ENCODE measurements at regions not wholly inside any gene's neighbourhood (a gene's known extent, or its start where the extent isn't known, plus 50 kb on each side); places are given as distances from the start of the nearest gene placed in this dataset.

GRCh38 chr1:78383923-78384322, 106.9 kb upstream of the PTGFR start:
- no CpG with 5 or more reads among the region's 1 CpG for WGBS, 2 experiments (ENCODE audit: insufficient coverage in 2 of 2)

DNA sequence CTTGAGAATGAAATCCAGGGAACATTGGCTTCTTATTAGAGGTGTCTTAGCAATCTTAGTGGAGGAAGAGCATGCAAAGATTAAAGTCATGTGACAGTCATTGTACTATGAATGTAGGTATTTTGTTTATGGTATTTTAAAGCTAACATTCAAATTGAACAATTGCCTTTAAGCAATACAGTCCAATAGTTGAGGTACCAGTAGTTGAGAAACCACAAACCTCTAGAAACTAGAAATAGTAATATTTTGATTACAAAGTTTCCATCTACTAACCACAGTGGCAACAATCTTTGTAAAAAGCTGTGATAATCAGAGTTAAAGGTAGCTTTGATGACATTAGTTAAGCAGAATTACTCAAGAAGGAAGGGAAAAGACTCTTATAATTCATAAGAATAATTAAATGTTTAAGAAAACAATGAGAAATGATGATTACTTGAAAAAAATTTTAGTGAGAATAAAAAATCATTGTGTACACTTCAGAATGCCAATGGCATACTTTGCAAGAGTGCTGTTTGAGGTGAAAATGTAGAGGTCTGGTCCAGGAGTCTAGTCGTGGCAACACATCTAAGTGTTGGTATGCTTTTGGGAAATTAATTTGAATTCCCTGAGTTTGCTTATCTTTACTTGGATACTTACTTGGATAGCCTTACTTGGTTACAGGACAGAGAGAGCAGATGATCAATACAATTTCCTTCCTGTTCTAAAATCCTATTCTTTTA, 104.9 kb upstream of the PTGFR start:
- no peak overlapping the region for H3K27ac ChIP-seq (ENCODE audit: low read depth, low read length, severe bottlenecking)
- H3K4me3 ChIP-seq (ENCODE audit: extremely low read depth, insufficient read depth, low read length, poor library complexity, severe bottlenecking) = no peak overlapping the region
- no peaks in the 10 kb centered on the region for H3K9me3 ChIP-seq (ENCODE audit: control insufficient read depth, low read length)
- no peaks in the 10 kb centered on the region for H3K36me3 ChIP-seq (ENCODE audit: control insufficient read depth, insufficient read depth, low read length)
- no peaks in the 10 kb centered on the region for H3K4me1 ChIP-seq (ENCODE audit: control insufficient read depth, insufficient read depth, low read length, poor library complexity, severe bottlenecking)
- 63% methylated on average over 1 of the region's 1 CpG; no CpG with 5 or more reads in 1 of the 2 experiments for WGBS, 2 experiments (ENCODE audit: insufficient coverage in 2 of 2)

More at GRCh38 chr1:78383923-78384322, 106.9 kb upstream of the PTGFR start:
- H3K36me3 ChIP-seq (ENCODE audit: control insufficient read depth, insufficient read depth, low read length) = no peaks in the 10 kb centered on the region
- H3K4me1 ChIP-seq (ENCODE audit: control insufficient read depth, insufficient read depth, low read length, poor library complexity, severe bottlenecking) = no peaks in the 10 kb centered on the region
- H3K4me3 ChIP-seq (ENCODE audit: extremely low read depth, insufficient read depth, low read length, poor library complexity, severe bottlenecking) = no peak overlapping the region
- H3K27ac ChIP-seq (ENCODE audit: low read depth, low read length, severe bottlenecking) = no peak overlapping the region
- H3K9me3 ChIP-seq (ENCODE audit: control insufficient read depth, low read length) = no peaks in the 10 kb centered on the region

DNA sequence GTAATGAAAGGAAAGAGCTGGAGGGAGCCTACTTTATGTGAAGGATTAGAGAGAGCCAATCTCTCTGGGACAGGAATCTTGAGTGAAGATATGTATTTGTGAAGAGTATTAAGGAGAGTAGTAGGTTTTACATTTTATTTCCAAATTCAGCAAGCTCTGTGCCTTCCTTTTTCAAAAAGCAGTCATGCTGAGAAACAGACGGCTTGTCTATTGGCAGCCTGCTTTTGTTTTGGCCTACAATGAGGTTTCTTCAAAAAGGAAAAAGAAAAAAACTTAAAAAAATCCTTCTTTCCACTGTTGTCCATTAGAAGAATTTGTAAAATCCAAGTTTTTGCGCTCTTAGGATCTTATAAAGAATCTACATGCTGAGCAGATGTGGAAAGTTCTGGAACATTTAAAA, 103.6 kb upstream of the PTGFR start:
- H3K9me3 ChIP-seq (ENCODE audit: control insufficient read depth, low read length) = no peaks in the 10 kb centered on the region
- WGBS, 2 experiments (ENCODE audit: insufficient coverage in 2 of 2) = no CpG with 5 or more reads among the region's 2 CpGs
- no peaks in the 10 kb centered on the region for H3K4me1 ChIP-seq (ENCODE audit: control insufficient read depth, insufficient read depth, low read length, poor library complexity, severe bottlenecking)
- H3K36me3 ChIP-seq (ENCODE audit: control insufficient read depth, insufficient read depth, low read length) = no peaks in the 10 kb centered on the region
- no peak overlapping the region for H3K4me3 ChIP-seq (ENCODE audit: extremely low read depth, insufficient read depth, low read length, poor library complexity, severe bottlenecking)
- H3K27ac ChIP-seq (ENCODE audit: low read depth, low read length, severe bottlenecking) = no peak overlapping the region

GRCh38 chr1:78387871-78388270, 102.9 kb upstream of the PTGFR start:
- H3K4me3 ChIP-seq (ENCODE audit: extremely low read depth, insufficient read depth, low read length, poor library complexity, severe bottlenecking) = no peak overlapping the region
- no peaks in the 10 kb centered on the region for H3K4me1 ChIP-seq (ENCODE audit: control insufficient read depth, insufficient read depth, low read length, poor library complexity, severe bottlenecking)
- H3K9me3 ChIP-seq (ENCODE audit: control insufficient read depth, low read length) = no peaks in the 10 kb centered on the region
- no peak overlapping the region for H3K27ac ChIP-seq (ENCODE audit: low read depth, low read length, severe bottlenecking)
- no CpG with 5 or more reads among the region's 1 CpG for whole genome bisulfite sequencing, 2 experiments (ENCODE audit: insufficient coverage in 2 of 2)
- H3K36me3 ChIP-seq (ENCODE audit: control insufficient read depth, insufficient read depth, low read length) = no peaks in the 10 kb centered on the region

DNA sequence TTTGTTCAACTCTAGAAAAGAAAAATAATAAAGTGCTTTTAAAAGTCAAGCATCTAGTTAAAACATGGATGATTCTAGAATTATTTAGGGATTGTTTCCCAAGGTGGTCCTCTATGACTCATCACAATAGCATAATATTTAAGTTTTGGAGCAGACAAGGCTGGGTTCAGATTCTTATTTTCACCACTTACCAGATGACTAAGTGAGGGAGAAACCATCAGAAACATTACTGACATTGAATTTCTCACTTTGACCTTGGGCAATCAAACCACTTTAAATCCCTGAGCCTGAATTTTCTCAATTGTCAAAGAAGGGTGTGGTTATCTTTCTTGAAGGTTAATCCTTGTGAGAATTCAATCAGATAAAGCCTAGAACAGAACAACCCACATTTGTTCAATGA, 102.5 kb upstream of the PTGFR start:
- no peaks in the 10 kb centered on the region for H3K4me1 ChIP-seq (ENCODE audit: control insufficient read depth, insufficient read depth, low read length, poor library complexity, severe bottlenecking)
- H3K9me3 ChIP-seq (ENCODE audit: control insufficient read depth, low read length) = no peaks in the 10 kb centered on the region
- no peaks in the 10 kb centered on the region for H3K36me3 ChIP-seq (ENCODE audit: control insufficient read depth, insufficient read depth, low read length)
- no peak overlapping the region for H3K4me3 ChIP-seq (ENCODE audit: extremely low read depth, insufficient read depth, low read length, poor library complexity, severe bottlenecking)
- no peak overlapping the region for H3K27ac ChIP-seq (ENCODE audit: low read depth, low read length, severe bottlenecking)

- Histone ChIP-seq H3K4me1 (ENCODE audit: control insufficient read depth, insufficient read depth, low read length, poor library complexity, severe bottlenecking) (no peaks in the 10 kb centered on the region), H3K27ac (ENCODE audit: low read depth, low read length, severe bottlenecking) (no peak overlapping the region), H3K36me3 (ENCODE audit: control insufficient read depth, insufficient read depth, low read length) (no peaks in the 10 kb centered on the region), H3K4me3 (ENCODE audit: extremely low read depth, insufficient read depth, low read length, poor library complexity, severe bottlenecking) (no peak overlapping the region), H3K9me3 (ENCODE audit: control insufficient read depth, low read length) (no peaks in the 10 kb centered on the region)
- WGBS, 2 experiments (ENCODE audit: insufficient coverage in 2 of 2) = 80% methylated on average over 1 of the region's 2 CpGs; no CpG with 5 or more reads in 1 of the 2 experiments
Observed at GRCh38 chr1:78401148-78401547, 89.6 kb upstream of the PTGFR start.

DNA sequence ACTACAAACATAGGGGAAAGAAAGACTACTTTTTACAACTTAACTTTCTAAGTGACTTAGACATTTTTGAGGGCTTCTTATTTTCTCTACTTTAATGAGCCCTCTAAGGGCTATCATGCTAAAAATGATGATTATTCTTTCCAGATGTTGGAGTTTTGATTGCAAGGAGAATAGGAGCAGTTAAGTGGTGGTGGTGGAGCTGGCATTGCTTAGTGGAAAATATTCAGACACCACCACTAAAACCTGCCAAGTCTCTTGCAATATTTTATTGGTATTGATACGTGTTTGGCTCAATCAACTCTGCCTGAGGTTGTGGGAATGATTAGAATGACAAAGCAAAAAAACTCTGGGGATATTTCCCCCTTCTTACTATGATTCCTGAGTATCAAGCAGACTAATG, 82.6 kb upstream of the PTGFR start:
- Histone ChIP-seq H3K27ac (ENCODE audit: low read depth, low read length, severe bottlenecking) (no peak overlapping the region), H3K36me3 (ENCODE audit: control insufficient read depth, insufficient read depth, low read length) (no peaks in the 10 kb centered on the region), H3K4me3 (ENCODE audit: extremely low read depth, insufficient read depth, low read length, poor library complexity, severe bottlenecking) (no peak overlapping the region), H3K4me1 (ENCODE audit: control insufficient read depth, insufficient read depth, low read length, poor library complexity, severe bottlenecking) (no peaks in the 10 kb centered on the region), H3K9me3 (ENCODE audit: control insufficient read depth, low read length) (peaks cover 9% of the 10 kb centered on the region)
- no CpG with 5 or more reads among the region's 1 CpG for WGBS, 2 experiments (ENCODE audit: insufficient coverage in 2 of 2)

DNA sequence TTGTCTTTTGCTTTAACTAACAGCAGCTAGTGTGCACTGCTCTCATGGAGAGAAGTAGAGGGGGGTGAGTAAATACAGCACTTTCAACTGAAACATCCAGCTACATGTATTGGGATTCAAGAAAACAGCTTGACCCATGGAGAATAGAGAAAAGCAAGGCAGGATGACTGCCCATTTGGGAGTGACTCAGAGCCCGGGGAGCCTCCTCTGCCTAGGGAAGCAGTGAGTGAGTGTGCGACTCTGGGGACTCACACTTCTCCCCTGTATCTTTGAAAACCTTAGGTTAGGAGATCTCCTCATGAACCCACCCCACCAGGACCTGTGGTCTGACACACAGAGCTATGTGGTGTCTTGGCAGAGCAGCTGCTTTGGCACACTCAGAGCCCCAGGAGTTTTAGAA, 82.0 kb upstream of the PTGFR start:
- Histone ChIP-seq H3K36me3 (ENCODE audit: control insufficient read depth, insufficient read depth, low read length) (no peaks in the 10 kb centered on the region), H3K27ac (ENCODE audit: low read depth, low read length, severe bottlenecking) (no peak overlapping the region)
- no CpG with 5 or more reads among the region's 2 CpGs for WGBS, 2 experiments (ENCODE audit: insufficient coverage in 2 of 2)

DNA sequence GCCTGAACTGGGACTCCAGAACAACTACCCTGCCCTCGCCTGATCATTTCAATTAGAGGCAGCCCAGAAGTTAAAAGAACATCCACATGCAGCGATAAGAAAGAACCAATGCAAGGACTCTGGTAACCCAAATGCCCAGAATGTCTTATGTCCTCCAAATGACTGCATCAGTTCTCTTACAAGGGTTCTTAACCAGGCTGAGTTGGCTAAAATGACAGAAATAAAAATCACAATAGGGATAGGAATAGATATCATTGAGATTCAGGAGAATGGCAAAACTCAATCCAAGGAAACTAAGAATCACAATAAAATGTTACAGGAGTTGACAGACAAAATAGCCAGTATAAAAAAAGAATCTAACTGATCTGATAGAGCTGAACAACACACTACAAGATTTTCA, 80.1 kb upstream of the PTGFR start:
- H3K4me1 ChIP-seq (ENCODE audit: control insufficient read depth, insufficient read depth, low read length, poor library complexity, severe bottlenecking) = no peaks in the 10 kb centered on the region
- no peaks in the 10 kb centered on the region for H3K36me3 ChIP-seq (ENCODE audit: control insufficient read depth, insufficient read depth, low read length)
- H3K27ac ChIP-seq (ENCODE audit: low read depth, low read length, severe bottlenecking) = no peak overlapping the region
- WGBS, 2 experiments (ENCODE audit: insufficient coverage in 2 of 2) = 100% methylated on average over 1 to 2 of the region's 2 CpGs
- H3K9me3 ChIP-seq (ENCODE audit: control insufficient read depth, low read length) = peaks cover 9% of the 10 kb centered on the region
- H3K4me3 ChIP-seq (ENCODE audit: extremely low read depth, insufficient read depth, low read length, poor library complexity, severe bottlenecking) = no peak overlapping the region

More for the DNA sequence above, 82.0 kb upstream of the PTGFR start:
- Histone ChIP-seq H3K9me3 (ENCODE audit: control insufficient read depth, low read length) (peaks cover 9% of the 10 kb centered on the region), H3K4me3 (ENCODE audit: extremely low read depth, insufficient read depth, low read length, poor library complexity, severe bottlenecking) (no peak overlapping the region), H3K4me1 (ENCODE audit: control insufficient read depth, insufficient read depth, low read length, poor library complexity, severe bottlenecking) (no peaks in the 10 kb centered on the region)

GRCh38 chr1:78411707-78412106, 79.1 kb upstream of the PTGFR start:
- Histone ChIP-seq H3K4me1 (ENCODE audit: control insufficient read depth, insufficient read depth, low read length, poor library complexity, severe bottlenecking) (no peaks in the 10 kb centered on the region), H3K36me3 (ENCODE audit: control insufficient read depth, insufficient read depth, low read length) (no peaks in the 10 kb centered on the region), H3K4me3 (ENCODE audit: extremely low read depth, insufficient read depth, low read length, poor library complexity, severe bottlenecking) (no peak overlapping the region), H3K9me3 (ENCODE audit: control insufficient read depth, low read length) (peaks cover 9% of the 10 kb centered on the region), H3K27ac (ENCODE audit: low read depth, low read length, severe bottlenecking) (no peak overlapping the region)
- 80% methylated on average over 1 of the region's 3 CpGs for WGBS, 2 experiments (ENCODE audit: insufficient coverage in 2 of 2)

DNA sequence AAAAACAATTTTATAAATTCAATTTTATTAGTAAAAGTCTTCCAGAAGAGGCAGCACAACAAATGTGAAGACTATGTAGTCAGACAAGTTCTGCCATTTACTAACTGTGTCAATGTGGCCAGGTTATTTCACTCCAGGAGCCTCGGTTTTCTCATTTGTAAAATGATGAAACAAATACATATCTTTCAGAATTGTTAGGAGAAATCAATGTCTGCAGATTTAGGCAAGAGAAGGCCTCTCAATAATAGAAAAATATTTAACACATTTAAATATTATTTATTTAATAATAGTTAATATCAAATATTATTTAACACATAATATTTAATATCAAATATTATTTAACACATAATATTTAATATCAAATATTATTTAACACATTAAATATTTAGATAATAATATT, 75.6 kb upstream of the PTGFR start:
- Histone ChIP-seq H3K4me1 (ENCODE audit: control insufficient read depth, insufficient read depth, low read length, poor library complexity, severe bottlenecking) (no peaks in the 10 kb centered on the region), H3K9me3 (ENCODE audit: control insufficient read depth, low read length) (peaks cover 9% of the 10 kb centered on the region), H3K36me3 (ENCODE audit: control insufficient read depth, insufficient read depth, low read length) (no peaks in the 10 kb centered on the region), H3K27ac (ENCODE audit: low read depth, low read length, severe bottlenecking) (no peak overlapping the region), H3K4me3 (ENCODE audit: extremely low read depth, insufficient read depth, low read length, poor library complexity, severe bottlenecking) (no peak overlapping the region)
- WGBS, 2 experiments (ENCODE audit: insufficient coverage in 2 of 2) = no CpG with 5 or more reads among the region's 1 CpG

Data from mesodermal cell (in vitro differentiated cells).